ENCODE measurements at regions not wholly inside any gene's neighbourhood (a gene's known extent, or its start where the extent isn't known, plus 50 kb on each side); places are given as distances from the start of the nearest gene placed in this dataset.
A peak's percentile ranks its signal among the peaks of the same experiment; 100 is the strongest.

- no peaks in the 10 kb centered on the region for H3K27me3 ChIP-seq (ENCODE audit: insufficient read depth, low read depth)
- intact Hi-C loops (cut with micrococcal nuclease; ENCODE audit: unreplicated experiment) = no loop called here
- H4K20me1 ChIP-seq (ENCODE audit: insufficient read depth) = no peaks in the 10 kb centered on the region
- H3K4me2 ChIP-seq = no peak overlapping the region
- peaks cover 4% of the 10 kb centered on the region for H3K4me1 ChIP-seq (replicated peaks; ENCODE audit: insufficient read depth)
- ChIA-PET CTCF (no interaction called here), POLR2A (ENCODE audit: unreplicated experiment) (no interaction called here)
- TF ChIP-seq CTCF (conservative IDR thresholded peaks at IDR 0.05) = no peak
- no peak for TF ChIP-seq EZH2 (IDR thresholded peaks at IDR 0.05; ENCODE audit: low read depth)
- no peaks in the 10 kb centered on the region for H3K9me2 ChIP-seq (ENCODE audit: insufficient read depth)
- no TSS peak for BruUV-seq (replicated peaks)
- H3K4me3 ChIP-seq = no peak overlapping the region
- H3K9me3 ChIP-seq (ENCODE audit: insufficient read depth, low read depth) = no peaks in the 10 kb centered on the region
- no peak overlapping the region for H3K27ac ChIP-seq
- no peak overlapping the region for H2AFZ ChIP-seq
- no peaks in the 10 kb centered on the region for H3K79me2 ChIP-seq (ENCODE audit: low read depth)
- H3F3A ChIP-seq (ENCODE audit: insufficient read depth, low read depth) = no peaks in the 10 kb centered on the region
- no peaks in the 10 kb centered on the region for H3K36me3 ChIP-seq (ENCODE audit: low read depth)
- DNase-seq = no peak
These were observed 91.8 kb upstream of the ACO1 start for GRCh38 chr9:32292611-32293010.

- Histone ChIP-seq H3K4me3 (no peak overlapping the region), H2AFZ (no peak overlapping the region), H3K9me2 (ENCODE audit: insufficient read depth) (no peaks in the 10 kb centered on the region), H4K20me1 (ENCODE audit: insufficient read depth) (no peaks in the 10 kb centered on the region), H3K4me1 (replicated peaks; ENCODE audit: insufficient read depth) (peaks cover 4% of the 10 kb centered on the region), H3K27ac (no peak overlapping the region), H3K79me2 (ENCODE audit: low read depth) (no peaks in the 10 kb centered on the region), H3K36me3 (ENCODE audit: low read depth) (no peaks in the 10 kb centered on the region), H3K27me3 (ENCODE audit: insufficient read depth, low read depth) (no peaks in the 10 kb centered on the region), H3K4me2 (no peak overlapping the region), H3F3A (ENCODE audit: insufficient read depth, low read depth) (no peaks in the 10 kb centered on the region), H3K9me3 (ENCODE audit: insufficient read depth, low read depth) (no peaks in the 10 kb centered on the region)
- POLR2A ChIA-PET (ENCODE audit: unreplicated experiment) = no interaction called here
- CTCF ChIA-PET = no interaction called here
- intact Hi-C loops (cut with micrococcal nuclease; ENCODE audit: unreplicated experiment) = no loop called here
- TF ChIP-seq CTCF (conservative IDR thresholded peaks at IDR 0.05) = no peak
- no peak for TF ChIP-seq EZH2 (IDR thresholded peaks at IDR 0.05; ENCODE audit: low read depth)
- no TSS peak for BruUV-seq (replicated peaks)
- DNase-seq = no peak
These were observed 91.4 kb upstream of the ACO1 start for GRCh38 chr9:32293091-32293490.

- Histone ChIP-seq H4K20me1 (ENCODE audit: insufficient read depth) (no peaks in the 10 kb centered on the region), H3K79me2 (ENCODE audit: low read depth) (no peaks in the 10 kb centered on the region), H3K4me1 (replicated peaks; ENCODE audit: insufficient read depth) (peaks cover 4% of the 10 kb centered on the region), H3K27ac (no peak overlapping the region), H3K9me3 (ENCODE audit: insufficient read depth, low read depth) (no peaks in the 10 kb centered on the region), H2AFZ (no peak overlapping the region), H3F3A (ENCODE audit: insufficient read depth, low read depth) (no peaks in the 10 kb centered on the region), H3K36me3 (ENCODE audit: low read depth) (no peaks in the 10 kb centered on the region), H3K4me3 (no peak overlapping the region), H3K4me2 (no peak overlapping the region), H3K27me3 (ENCODE audit: insufficient read depth, low read depth) (no peaks in the 10 kb centered on the region), H3K9me2 (ENCODE audit: insufficient read depth) (no peaks in the 10 kb centered on the region)
- BruUV-seq (replicated peaks) = no TSS peak
- CTCF ChIA-PET = no interaction called here
- intact Hi-C loops (cut with micrococcal nuclease; ENCODE audit: unreplicated experiment) = no loop called here
- POLR2A ChIA-PET (ENCODE audit: unreplicated experiment) = no interaction called here
- TF ChIP-seq CTCF (conservative IDR thresholded peaks at IDR 0.05) = no peak
- TF ChIP-seq EZH2 (IDR thresholded peaks at IDR 0.05; ENCODE audit: low read depth) = no peak
- DNase-seq = peak in 1 of 2 experiments; percentile 38
These were observed 90.3 kb upstream of the ACO1 start for GRCh38 chr9:32294106-32294505.

Measured in PC-9 (cell line).